ENCODE measurements at regions not wholly inside any gene's neighbourhood (a gene's known extent, or its start where the extent isn't known, plus 50 kb on each side); places are given as distances from the start of the nearest gene placed in this dataset.

- TF ChIP-seq POLR2A (IDR thresholded peaks at IDR 0.05) (no peak), CTCF (IDR thresholded peaks at IDR 0.05) (no peak), EP300 (IDR thresholded peaks at IDR 0.05; ENCODE audit: low read depth) (no peak), POLR2AphosphoS5 (IDR thresholded peaks at IDR 0.05) (no peak)
- H3K9me3 ChIP-seq, result peaks cover 0 to 5% of the 10 kb centered on the region in 2 donors
- DNase-seq, result no peak
Measured at GRCh38 chr14:84131924-84132323, 1398.0 kb upstream of the FLRT2 start.

GRCh38 chr14:84144166-84144565 is 1385.8 kb upstream of the FLRT2 start:
- in situ Hi-C loops (cut with MboI; ENCODE audit: low pct_ligation_motif_present in 1 of 4, low pct_unique_long_range_greater_than_20kb in 1 of 4, low sequenced_read_pairs in 3 of 4) (no loop called here), intact Hi-C loops (cut with DNase I; ENCODE audit: low total_unique reads) (no loop called here)
- Histone ChIP-seq H3K27ac (no peak overlapping the region), H3K4me1 (no peaks in the 10 kb centered on the region), H3K36me3 (no peaks in the 10 kb centered on the region), H3K27me3 (no peaks in the 10 kb centered on the region), H3K9me3 (no peaks in the 10 kb centered on the region), H3K4me3 (no peak overlapping the region)
- DNase-seq, result no peak
- no peak for TF ChIP-seq CTCF (IDR thresholded peaks at IDR 0.05)
- TF ChIP-seq POLR2AphosphoS5 (IDR thresholded peaks at IDR 0.05), result no peak
- no peak for TF ChIP-seq POLR2A (IDR thresholded peaks at IDR 0.05)
- no peak for TF ChIP-seq EP300 (IDR thresholded peaks at IDR 0.05; ENCODE audit: low read depth)
- 60 to 66% methylated on average over 1 to 2 of the region's 2 CpGs for WGBS, 2 donors (ENCODE audit: low coverage in 1 of 2)

More at GRCh38 chr14:84131924-84132323, 1398.0 kb upstream of the FLRT2 start:
- Histone ChIP-seq H3K36me3 (no peaks in the 10 kb centered on the region), H3K27ac (no peak overlapping the region), H3K4me1 (no peaks in the 10 kb centered on the region), H3K4me3 (no peak overlapping the region), H3K27me3 (no peaks in the 10 kb centered on the region)
- intact Hi-C loops (cut with DNase I; ENCODE audit: low total_unique reads), result no loop called here
- in situ Hi-C loops (cut with MboI; ENCODE audit: low pct_ligation_motif_present in 1 of 4, low pct_unique_long_range_greater_than_20kb in 1 of 4, low sequenced_read_pairs in 3 of 4), result no loop called here

GRCh38 chr14:84152452-84152851 is 1377.5 kb upstream of the FLRT2 start:
- TF ChIP-seq POLR2A (IDR thresholded peaks at IDR 0.05), result no peak
- no peak for TF ChIP-seq CTCF (IDR thresholded peaks at IDR 0.05)
- no peak for TF ChIP-seq EP300 (IDR thresholded peaks at IDR 0.05; ENCODE audit: low read depth)
- TF ChIP-seq POLR2AphosphoS5 (IDR thresholded peaks at IDR 0.05), result no peak
- no peaks in the 10 kb centered on the region for H3K4me1 ChIP-seq
- WGBS, 2 donors (ENCODE audit: low coverage in 1 of 2), result 83 to 90% methylated on average over 5 to 14 of the region's 14 CpGs

GRCh38 chr14:84162633-84163032 is 1367.3 kb upstream of the FLRT2 start:
- intact Hi-C loops (cut with DNase I; ENCODE audit: low total_unique reads) (no loop called here), in situ Hi-C loops (cut with MboI; ENCODE audit: low pct_ligation_motif_present in 1 of 4, low pct_unique_long_range_greater_than_20kb in 1 of 4, low sequenced_read_pairs in 3 of 4) (no loop called here)
- no peak for DNase-seq

More at GRCh38 chr14:84152452-84152851, 1377.5 kb upstream of the FLRT2 start:
- Histone ChIP-seq H3K9me3 (no peaks in the 10 kb centered on the region), H3K36me3 (no peaks in the 10 kb centered on the region), H3K27ac (no peak overlapping the region), H3K4me3 (no peak overlapping the region), H3K27me3 (no peaks in the 10 kb centered on the region)
- DNase-seq, result no peak
- in situ Hi-C loops (cut with MboI; ENCODE audit: low pct_ligation_motif_present in 1 of 4, low pct_unique_long_range_greater_than_20kb in 1 of 4, low sequenced_read_pairs in 3 of 4), result no loop called here
- intact Hi-C loops (cut with DNase I; ENCODE audit: low total_unique reads), result no loop called here

More at GRCh38 chr14:84162633-84163032, 1367.3 kb upstream of the FLRT2 start:
- Histone ChIP-seq H3K4me3 (no peak overlapping the region), H3K36me3 (no peaks in the 10 kb centered on the region), H3K4me1 (no peaks in the 10 kb centered on the region), H3K27ac (no peak overlapping the region), H3K27me3 (no peaks in the 10 kb centered on the region), H3K9me3 (no peaks in the 10 kb centered on the region)
- no peak for TF ChIP-seq EP300 (IDR thresholded peaks at IDR 0.05; ENCODE audit: low read depth)
- TF ChIP-seq CTCF (IDR thresholded peaks at IDR 0.05), result no peak
- no peak for TF ChIP-seq POLR2AphosphoS5 (IDR thresholded peaks at IDR 0.05)
- WGBS, 2 donors (ENCODE audit: low coverage in 1 of 2), result 11 to 61% methylated on average over 2 of the region's 2 CpGs

Data from transverse colon (tissue), 4 donors.